Muscle layer of colon (tissue), 2 donors: ENCODE measurements at regions not wholly inside any gene's neighbourhood (a gene's known extent, or its start where the extent isn't known, plus 50 kb on each side); places are given as distances from the start of the nearest gene placed in this dataset.

Source experiments
- H3K27ac ChIP-seq: one replicate; pipeline ENCODE4 v1.7.0; 2013; ENCODE audit warnings: low read depth, mild to moderate bottlenecking, low read length, moderate library complexity
- H3K27me3 ChIP-seq, 2 donors: one replicate each; pipeline ENCODE4 v1.7.0; 2013; ENCODE audit warnings: low read length in 2 of 2, mild to moderate bottlenecking in 2 of 2; ENCODE audit not compliant: insufficient read depth in 2 of 2, control insufficient read depth in 1 of 2
- H3K36me3 ChIP-seq: one replicate; pipeline ENCODE4 v1.7.0; 2013; ENCODE audit warnings: mild to moderate bottlenecking, low read length; ENCODE audit not compliant: insufficient read depth
- H3K4me1 ChIP-seq: one replicate; pipeline ENCODE4 v1.7.0; 2013; ENCODE audit warnings: mild to moderate bottlenecking, low read length; ENCODE audit not compliant: insufficient read depth
- H3K4me3 ChIP-seq, 2 donors: one replicate each; pipeline ENCODE4 v1.7.0; 2013; ENCODE audit warnings: low read length in 2 of 2, low read depth in 1 of 2, mild to moderate bottlenecking in 1 of 2, moderate library complexity in 1 of 2
- H3K9ac ChIP-seq: one replicate; pipeline ENCODE4 v1.7.0; 2013; ENCODE audit warnings: low read length
- H3K9me3 ChIP-seq: one replicate; pipeline ENCODE4 v1.7.0; 2013; ENCODE audit warnings: mild to moderate bottlenecking, low read length
- donor health status: abdominal sarcoma.
- donor health status: Adenocarcinoma of cecum.

DNA sequence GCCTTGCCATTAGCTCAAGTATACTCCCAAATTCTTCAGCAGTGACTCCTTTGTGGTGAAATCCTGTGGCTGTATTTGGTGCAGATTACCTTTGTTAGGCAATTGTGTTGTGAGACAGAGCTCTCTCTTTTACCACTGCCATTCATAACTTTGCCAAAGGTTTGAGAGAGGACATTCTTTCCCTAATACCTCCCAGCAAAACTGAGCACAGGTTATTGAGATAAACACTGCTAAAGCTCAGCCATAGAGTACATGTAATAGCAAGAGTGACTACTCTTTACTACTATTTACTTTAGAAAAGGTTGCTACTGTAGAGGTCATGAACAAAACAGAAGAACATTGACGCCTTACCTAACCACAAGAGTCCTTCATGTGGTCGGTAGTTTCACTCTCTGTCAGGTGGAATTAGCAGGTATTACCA is 514.0 kb upstream of the ADAMTS5 start:
- no peak overlapping the region for H3K27ac ChIP-seq
- H3K9ac ChIP-seq, result no peak overlapping the region
- no peaks in the 10 kb centered on the region for H3K4me1 ChIP-seq
- no peaks in the 10 kb centered on the region for H3K9me3 ChIP-seq
- no peak overlapping the region for H3K4me3 ChIP-seq
- no peaks in the 10 kb centered on the region for H3K27me3 ChIP-seq
- no peaks in the 10 kb centered on the region for H3K36me3 ChIP-seq

DNA sequence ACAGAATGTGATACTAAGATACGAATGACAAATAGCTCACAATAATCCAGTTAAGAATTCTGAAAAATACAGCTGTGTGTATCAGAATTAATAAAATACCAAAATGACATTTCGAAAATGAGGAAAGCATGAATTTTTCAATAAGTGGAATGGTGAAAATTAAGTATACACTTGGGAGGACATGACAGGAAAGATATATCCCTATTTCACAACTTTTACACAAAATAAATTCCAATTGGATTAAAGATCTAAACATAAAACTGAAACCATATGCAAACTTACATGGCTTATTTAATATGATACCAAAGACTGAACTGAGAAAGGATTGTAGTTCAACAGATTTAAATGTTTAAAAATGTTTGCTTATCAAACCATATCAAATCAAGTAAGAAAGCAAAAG is 510.4 kb upstream of the ADAMTS5 start:
- Histone ChIP-seq H3K27ac (no peak overlapping the region), H3K9me3 (no peaks in the 10 kb centered on the region), H3K9ac (no peak overlapping the region), H3K27me3 (no peaks in the 10 kb centered on the region), H3K36me3 (no peaks in the 10 kb centered on the region), H3K4me3 (no peak overlapping the region), H3K4me1 (no peaks in the 10 kb centered on the region)

DNA sequence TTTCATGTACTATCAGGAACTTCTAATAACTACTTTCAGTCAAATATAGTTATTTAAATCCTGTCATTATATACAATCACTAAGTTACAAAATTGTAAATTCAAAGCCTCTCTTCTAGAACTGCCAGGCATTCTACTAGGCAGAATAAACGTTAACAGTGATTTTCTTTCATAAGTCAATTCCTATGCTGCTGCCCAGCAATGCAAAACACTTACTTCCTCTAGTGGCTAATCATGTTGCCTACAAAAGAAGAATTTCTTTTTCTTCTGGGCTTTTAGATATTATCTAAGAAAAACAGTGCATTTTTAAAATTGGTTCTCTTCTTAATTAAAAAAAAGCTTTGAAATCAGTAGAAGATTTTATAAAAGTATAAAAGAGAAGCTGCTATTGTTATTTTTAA is 509.8 kb upstream of the ADAMTS5 start:
- Histone ChIP-seq H3K27me3 (no peaks in the 10 kb centered on the region), H3K9me3 (no peaks in the 10 kb centered on the region), H3K27ac (no peak overlapping the region), H3K4me3 (no peak overlapping the region), H3K36me3 (no peaks in the 10 kb centered on the region), H3K4me1 (no peaks in the 10 kb centered on the region), H3K9ac (no peak overlapping the region)

DNA sequence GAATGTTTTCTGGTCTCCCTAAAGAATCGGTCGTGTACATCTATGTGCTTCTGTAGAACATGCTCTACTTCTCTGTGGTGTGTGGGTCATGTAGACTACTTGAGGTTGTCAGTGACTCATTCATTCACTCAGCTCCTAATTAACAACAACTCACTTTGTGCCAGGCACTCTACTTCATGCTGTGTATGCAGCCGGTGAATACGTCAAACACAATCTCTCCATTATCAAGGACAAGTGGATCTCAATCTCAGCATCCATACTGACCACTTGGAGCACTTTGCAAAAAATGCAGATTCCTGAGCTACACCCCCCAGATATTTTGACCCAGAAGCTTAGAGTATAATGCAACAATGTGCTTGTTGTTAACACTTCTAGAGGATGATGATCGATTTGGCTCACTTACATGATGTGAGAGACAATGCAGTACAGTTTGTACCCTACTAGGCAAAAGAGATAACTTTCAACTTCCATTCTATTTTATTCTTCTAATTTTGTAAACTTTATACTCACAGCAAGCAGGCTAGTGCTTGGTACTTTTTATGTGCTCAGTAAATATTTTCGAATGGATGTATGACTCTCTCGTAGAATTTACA is 508.6 kb upstream of the ADAMTS5 start:
- Histone ChIP-seq H3K4me1 (no peaks in the 10 kb centered on the region), H3K4me3 (no peak overlapping the region), H3K27ac (no peak overlapping the region), H3K27me3 (no peaks in the 10 kb centered on the region), H3K36me3 (no peaks in the 10 kb centered on the region), H3K9ac (no peak overlapping the region), H3K9me3 (no peaks in the 10 kb centered on the region)

DNA sequence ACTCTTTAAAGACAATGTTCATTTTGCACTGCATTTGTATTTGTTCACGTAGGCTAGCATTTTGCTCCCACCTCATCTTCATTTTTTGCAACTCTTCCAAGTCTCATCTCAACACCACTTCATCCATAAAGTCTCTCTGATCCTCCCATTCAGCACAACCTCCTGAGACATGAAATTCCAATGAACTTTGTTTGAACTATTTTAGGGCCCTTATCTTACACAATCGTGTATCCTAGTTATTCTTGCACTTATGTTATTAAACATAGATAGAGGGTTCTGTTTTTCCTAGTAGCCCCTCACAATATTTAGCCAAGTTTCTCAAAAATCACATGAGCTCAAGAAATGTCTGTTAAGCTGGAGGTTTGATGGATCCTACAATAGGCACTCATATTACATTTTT is 500.5 kb upstream of the ADAMTS5 start:
- Histone ChIP-seq H3K27me3 (no peaks in the 10 kb centered on the region), H3K27ac (no peak overlapping the region), H3K4me1 (no peaks in the 10 kb centered on the region), H3K4me3 (no peak overlapping the region), H3K9me3 (no peaks in the 10 kb centered on the region), H3K36me3 (no peaks in the 10 kb centered on the region), H3K9ac (no peak overlapping the region)

DNA sequence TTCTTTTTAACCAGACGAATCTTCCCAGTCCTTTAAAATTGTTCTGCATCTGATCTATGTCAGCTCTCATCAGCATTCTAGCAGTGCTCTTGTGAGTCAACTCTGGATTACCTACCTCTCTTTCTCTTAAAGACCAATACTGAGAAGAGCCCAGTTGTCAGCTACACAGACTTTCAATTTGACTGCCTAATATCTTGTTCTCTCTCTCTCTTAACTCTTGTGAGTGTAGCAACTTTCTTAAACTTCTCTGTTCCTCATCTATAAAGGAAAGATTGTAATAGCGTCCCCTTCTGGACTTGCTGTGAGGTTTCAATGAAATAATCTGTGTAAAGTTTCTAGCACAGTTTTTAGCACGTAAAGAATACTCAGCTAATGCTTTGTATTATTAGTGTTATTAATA is 499.3 kb upstream of the ADAMTS5 start:
- Histone ChIP-seq H3K4me3 (no peak overlapping the region), H3K9ac (no peak overlapping the region), H3K9me3 (no peaks in the 10 kb centered on the region), H3K36me3 (no peaks in the 10 kb centered on the region), H3K27ac (no peak overlapping the region), H3K4me1 (no peaks in the 10 kb centered on the region), H3K27me3 (no peaks in the 10 kb centered on the region)

DNA sequence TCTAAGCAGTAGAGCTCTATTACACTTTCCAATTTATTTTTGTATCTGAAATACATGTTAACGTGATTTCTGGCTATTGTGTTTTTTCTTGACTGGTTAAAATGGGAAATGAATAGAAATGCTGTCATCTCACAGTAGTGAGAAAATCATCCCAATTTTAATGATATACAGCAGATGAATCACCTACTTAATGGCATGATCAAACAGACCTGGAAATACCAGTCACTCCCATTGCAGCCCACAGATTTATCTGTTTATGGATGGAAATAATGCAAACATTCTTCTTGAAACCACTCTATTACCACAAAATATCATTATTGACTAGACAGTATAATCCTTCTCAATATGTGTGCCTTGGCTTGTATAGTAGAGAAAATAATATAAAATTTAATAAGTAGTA is 497.8 kb upstream of the ADAMTS5 start:
- Histone ChIP-seq H3K27ac (no peak overlapping the region), H3K9me3 (no peaks in the 10 kb centered on the region), H3K27me3 (no peaks in the 10 kb centered on the region), H3K9ac (no peak overlapping the region), H3K36me3 (no peaks in the 10 kb centered on the region), H3K4me1 (no peaks in the 10 kb centered on the region), H3K4me3 (no peak overlapping the region)

DNA sequence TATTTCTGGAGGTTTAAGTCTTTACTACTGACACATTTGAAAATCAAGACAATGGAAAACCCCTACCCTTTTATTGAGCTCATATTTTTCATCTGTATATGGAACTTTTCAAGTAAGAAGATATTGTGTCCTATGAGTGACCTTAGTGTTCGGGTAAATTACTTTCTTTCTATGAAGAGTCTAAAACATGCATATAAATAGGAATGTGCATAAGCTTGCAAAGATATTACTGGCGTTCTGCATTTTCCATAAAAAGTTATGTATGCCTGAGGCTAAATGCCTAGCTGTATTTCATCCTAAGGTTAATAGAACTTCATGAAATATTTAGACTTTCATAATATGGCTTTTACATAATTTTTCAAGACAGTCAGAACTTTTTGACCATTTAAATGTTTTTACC is 495.8 kb upstream of the ADAMTS5 start:
- Histone ChIP-seq H3K4me1 (no peaks in the 10 kb centered on the region), H3K9me3 (no peaks in the 10 kb centered on the region), H3K27me3 (no peaks in the 10 kb centered on the region), H3K9ac (no peak overlapping the region), H3K27ac (no peak overlapping the region), H3K4me3 (no peak overlapping the region), H3K36me3 (no peaks in the 10 kb centered on the region)

DNA sequence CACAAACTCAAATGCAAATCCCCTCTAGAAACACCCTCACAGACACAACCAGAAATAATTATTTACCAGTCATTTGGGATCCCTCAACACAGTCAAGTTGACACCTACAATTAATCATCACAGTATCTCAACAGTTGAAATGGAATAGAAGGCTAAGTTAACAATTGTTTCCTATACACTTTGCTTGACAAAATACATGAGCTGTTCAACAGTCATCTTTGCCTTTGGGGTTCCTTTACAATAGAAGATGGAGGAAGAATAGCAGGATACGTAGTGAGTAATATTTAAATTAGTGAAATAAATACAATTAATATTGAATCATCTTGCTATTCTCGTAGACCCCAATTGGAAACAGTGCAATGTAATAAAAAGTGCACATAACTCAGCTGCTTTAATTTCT is 487.3 kb upstream of the ADAMTS5 start:
- H3K4me1 ChIP-seq, result no peaks in the 10 kb centered on the region
- no peaks in the 10 kb centered on the region for H3K36me3 ChIP-seq
- no peak overlapping the region for H3K4me3 ChIP-seq
- H3K9me3 ChIP-seq, result no peaks in the 10 kb centered on the region
- H3K9ac ChIP-seq, result no peak overlapping the region
- no peaks in the 10 kb centered on the region for H3K27me3 ChIP-seq
- H3K27ac ChIP-seq, result no peak overlapping the region

DNA sequence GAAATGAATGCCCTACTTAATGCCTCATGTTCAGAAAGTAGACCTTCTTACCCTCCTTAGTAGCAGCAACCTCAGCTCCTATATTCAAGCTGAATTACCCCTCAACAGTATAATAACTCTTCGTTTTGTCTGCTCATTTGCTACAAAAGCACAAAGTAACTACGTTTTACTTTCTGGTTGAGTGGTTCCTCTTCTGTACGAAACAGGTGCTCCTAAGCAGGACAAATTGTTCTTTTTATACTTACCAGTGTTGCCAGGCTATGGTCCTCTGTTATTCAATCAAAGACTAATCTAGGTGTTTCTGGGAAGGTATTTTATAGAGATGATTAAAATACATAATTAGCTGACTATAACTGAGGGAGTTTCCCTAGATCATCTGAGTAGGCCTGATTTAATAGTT is 484.2 kb upstream of the ADAMTS5 start:
- no peak overlapping the region for H3K27ac ChIP-seq
- H3K4me1 ChIP-seq, result no peaks in the 10 kb centered on the region
- no peak overlapping the region for H3K4me3 ChIP-seq
- H3K27me3 ChIP-seq, result no peaks in the 10 kb centered on the region
- H3K36me3 ChIP-seq, result no peaks in the 10 kb centered on the region
- H3K9ac ChIP-seq, result no peak overlapping the region
- no peaks in the 10 kb centered on the region for H3K9me3 ChIP-seq

DNA sequence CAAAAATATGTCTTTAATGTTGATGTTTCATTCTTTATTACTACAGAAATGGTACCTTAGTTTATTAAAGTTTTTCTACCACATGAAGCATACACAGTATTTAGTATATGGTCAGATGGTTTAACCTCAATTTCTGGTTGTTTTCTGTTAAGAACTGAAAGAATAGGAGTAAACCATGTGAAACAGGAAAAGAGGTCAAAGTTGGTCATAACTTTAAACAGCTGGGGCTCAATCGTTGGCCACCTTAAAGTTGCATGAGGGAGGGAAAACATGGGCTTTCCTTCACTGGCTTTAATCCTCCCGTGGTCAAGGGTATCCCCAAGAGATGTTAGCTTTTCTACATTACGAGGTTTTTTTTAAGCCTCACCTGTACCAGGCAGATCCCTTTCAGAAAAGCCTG is 483.3 kb upstream of the ADAMTS5 start:
- Histone ChIP-seq H3K4me3 (no peak overlapping the region), H3K4me1 (no peaks in the 10 kb centered on the region), H3K27me3 (no peaks in the 10 kb centered on the region), H3K27ac (no peak overlapping the region), H3K9me3 (no peaks in the 10 kb centered on the region), H3K9ac (no peak overlapping the region), H3K36me3 (no peaks in the 10 kb centered on the region)

DNA sequence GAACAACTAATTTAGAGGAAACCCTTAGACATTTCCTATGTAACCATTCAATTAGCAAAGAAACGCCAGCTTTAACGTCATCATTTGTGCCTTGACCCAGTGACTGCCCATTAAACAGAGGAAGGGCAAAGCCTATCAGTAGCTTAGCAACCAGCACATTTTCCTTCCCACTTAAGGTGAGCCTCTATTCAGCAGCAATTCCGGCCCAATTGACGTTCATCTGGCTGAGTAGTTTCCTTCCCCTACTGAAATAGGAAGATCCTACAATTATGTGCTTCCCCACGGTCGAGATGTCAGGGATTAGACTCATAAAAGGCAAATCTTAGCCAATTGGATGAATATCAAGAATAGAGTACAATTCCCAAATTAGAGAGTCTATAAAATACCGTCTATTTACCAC is 482.1 kb upstream of the ADAMTS5 start:
- no peaks in the 10 kb centered on the region for H3K4me1 ChIP-seq
- H3K9ac ChIP-seq, result no peak overlapping the region
- no peaks in the 10 kb centered on the region for H3K9me3 ChIP-seq
- no peaks in the 10 kb centered on the region for H3K27me3 ChIP-seq
- no peak overlapping the region for H3K4me3 ChIP-seq
- no peaks in the 10 kb centered on the region for H3K36me3 ChIP-seq
- no peak overlapping the region for H3K27ac ChIP-seq
